ENCODE measurements at regions not wholly inside any gene's neighbourhood (a gene's known extent, or its start where the extent isn't known, plus 50 kb on each side); places are given as distances from the start of the nearest gene placed in this dataset.
"Not testable (repeated sequence)": the region's sequence is repeated elsewhere in the genome, so short reads cannot be mapped to it uniquely, and the experiment has no call there.

DNA sequence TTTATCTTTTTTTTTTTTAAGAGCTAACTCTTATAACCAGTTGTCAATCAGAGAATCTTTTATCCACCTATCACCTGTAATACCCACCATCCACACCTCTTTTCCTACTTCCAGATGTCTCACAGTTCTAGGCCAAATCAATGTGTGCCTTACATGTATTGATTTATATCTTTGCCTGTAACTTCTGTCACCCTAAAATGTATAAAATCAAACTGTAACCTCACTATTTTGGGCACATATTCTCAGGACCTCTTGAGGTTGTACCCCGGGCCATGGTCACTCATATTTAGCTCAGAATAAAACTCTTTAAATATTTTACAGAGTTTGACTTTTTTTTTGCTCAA is 404.7 kb upstream of the RORB start:
- DNase-seq (ENCODE audit: low read depth in 2 of 2): no peak
- H3K4me3 ChIP-seq (replicated peaks in 1 of 2; ENCODE audit: low read depth in 2 of 2, low read length in 2 of 2): no peak overlapping the region
- TF ChIP-seq CTCF (IDR thresholded peaks at IDR 0.05; ENCODE audit: low read depth, low read length): no peak

- not testable (repeated sequence) for H3K4me3 ChIP-seq (replicated peaks in 1 of 2; ENCODE audit: low read depth in 2 of 2, low read length in 2 of 2); DNase-seq (ENCODE audit: low read depth in 2 of 2)
These were observed 403.1 kb upstream of the RORB start for GRCh38 chr9:74094037-74094436.

DNA sequence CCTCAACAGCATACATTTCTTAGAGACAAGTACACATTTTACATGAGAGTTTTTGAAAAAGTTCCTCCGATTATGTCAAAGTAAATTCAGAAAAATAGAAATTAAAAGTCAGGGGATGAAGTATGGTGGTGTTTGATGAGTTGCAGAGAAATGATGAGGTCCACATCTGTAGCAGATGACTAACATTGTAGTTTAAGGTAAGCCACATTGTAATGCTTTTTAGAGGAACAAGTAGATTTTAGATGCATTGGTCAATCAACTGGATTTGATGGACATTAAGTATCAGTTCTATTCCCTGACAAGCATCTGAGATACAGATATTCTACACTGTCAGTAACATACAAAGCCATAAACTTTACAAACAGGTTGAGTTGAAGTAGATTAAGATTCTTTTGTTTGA is 402.4 kb upstream of the RORB start:
- no peak for TF ChIP-seq CTCF (IDR thresholded peaks at IDR 0.05; ENCODE audit: low read depth, low read length)
- H3K4me3 ChIP-seq (replicated peaks in 1 of 2; ENCODE audit: low read depth in 2 of 2, low read length in 2 of 2): no peak overlapping the region
- DNase-seq (ENCODE audit: low read depth in 2 of 2): no peak

- TF ChIP-seq CTCF (IDR thresholded peaks at IDR 0.05; ENCODE audit: low read depth, low read length): no peak
- no peak overlapping the region for H3K4me3 ChIP-seq (replicated peaks in 1 of 2; ENCODE audit: low read depth in 2 of 2, low read length in 2 of 2)
- no peak for DNase-seq (ENCODE audit: low read depth in 2 of 2)
These were observed 401.2 kb upstream of the RORB start for GRCh38 chr9:74095925-74096324.

GRCh38 chr9:74096420-74096819 is 400.7 kb upstream of the RORB start:
- H3K4me3 ChIP-seq (replicated peaks in 1 of 2; ENCODE audit: low read depth in 2 of 2, low read length in 2 of 2): no peak overlapping the region
- TF ChIP-seq CTCF (IDR thresholded peaks at IDR 0.05; ENCODE audit: low read depth, low read length): no peak
- DNase-seq (ENCODE audit: low read depth in 2 of 2): no peak

- no peak for DNase-seq (ENCODE audit: low read depth in 2 of 2)
- TF ChIP-seq CTCF (IDR thresholded peaks at IDR 0.05; ENCODE audit: low read depth, low read length): no peak
- H3K4me3 ChIP-seq (replicated peaks in 1 of 2; ENCODE audit: low read depth in 2 of 2, low read length in 2 of 2): no peak overlapping the region
These were observed 397.1 kb upstream of the RORB start for GRCh38 chr9:74100042-74100441.

- DNase-seq (ENCODE audit: low read depth in 2 of 2); H3K4me3 ChIP-seq (replicated peaks in 1 of 2; ENCODE audit: low read depth in 2 of 2, low read length in 2 of 2): not testable (repeated sequence)
These were observed 395.0 kb upstream of the RORB start for GRCh38 chr9:74102148-74102547.

DNA sequence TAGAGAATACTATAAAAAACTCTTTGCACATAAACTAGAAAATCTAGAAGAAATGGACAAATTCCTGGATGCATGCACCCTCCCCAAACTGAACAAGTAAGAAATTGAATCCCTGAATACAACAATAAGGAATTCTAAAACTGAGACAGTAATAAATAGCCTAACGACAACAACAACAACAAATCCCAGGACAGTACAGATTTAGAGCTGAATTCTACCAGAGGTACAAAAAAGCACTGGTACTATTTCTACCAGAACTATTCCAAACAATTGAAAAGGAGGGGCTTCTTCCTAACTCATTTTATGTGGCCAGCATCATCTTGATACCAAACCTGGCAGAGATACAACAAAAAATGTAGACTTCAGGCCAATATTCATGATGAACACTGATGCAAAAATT is 394.4 kb upstream of the RORB start:
- H3K4me3 ChIP-seq (replicated peaks in 1 of 2; ENCODE audit: low read depth in 2 of 2, low read length in 2 of 2): no peak overlapping the region
- DNase-seq (ENCODE audit: low read depth in 2 of 2): no peak
- TF ChIP-seq CTCF (IDR thresholded peaks at IDR 0.05; ENCODE audit: low read depth, low read length): no peak
